ENCODE measurements at regions not wholly inside any gene's neighbourhood (a gene's known extent, or its start where the extent isn't known, plus 50 kb on each side); places are given as distances from the start of the nearest gene placed in this dataset.

DNA sequence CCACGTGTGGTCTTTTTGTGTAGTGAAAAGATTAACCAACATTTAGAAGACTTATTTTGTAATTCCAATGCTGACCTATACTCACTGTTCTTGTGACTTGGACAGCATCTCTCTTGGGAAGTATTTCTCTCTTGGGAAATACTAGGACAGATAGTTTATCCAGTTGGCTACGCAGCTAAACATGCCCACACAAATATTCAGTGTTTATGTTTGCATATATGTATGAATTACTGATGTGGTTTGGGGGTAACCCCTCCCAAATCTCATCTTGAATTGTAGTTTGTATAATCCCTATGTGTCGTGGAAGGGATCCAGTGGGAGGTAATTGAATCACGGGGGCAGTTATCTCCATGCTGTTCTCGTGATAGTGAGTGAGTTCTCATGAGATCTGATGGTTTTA lies 2062.3 kb upstream of the CELF4 start:
- TF ChIP-seq, protein P1, sequence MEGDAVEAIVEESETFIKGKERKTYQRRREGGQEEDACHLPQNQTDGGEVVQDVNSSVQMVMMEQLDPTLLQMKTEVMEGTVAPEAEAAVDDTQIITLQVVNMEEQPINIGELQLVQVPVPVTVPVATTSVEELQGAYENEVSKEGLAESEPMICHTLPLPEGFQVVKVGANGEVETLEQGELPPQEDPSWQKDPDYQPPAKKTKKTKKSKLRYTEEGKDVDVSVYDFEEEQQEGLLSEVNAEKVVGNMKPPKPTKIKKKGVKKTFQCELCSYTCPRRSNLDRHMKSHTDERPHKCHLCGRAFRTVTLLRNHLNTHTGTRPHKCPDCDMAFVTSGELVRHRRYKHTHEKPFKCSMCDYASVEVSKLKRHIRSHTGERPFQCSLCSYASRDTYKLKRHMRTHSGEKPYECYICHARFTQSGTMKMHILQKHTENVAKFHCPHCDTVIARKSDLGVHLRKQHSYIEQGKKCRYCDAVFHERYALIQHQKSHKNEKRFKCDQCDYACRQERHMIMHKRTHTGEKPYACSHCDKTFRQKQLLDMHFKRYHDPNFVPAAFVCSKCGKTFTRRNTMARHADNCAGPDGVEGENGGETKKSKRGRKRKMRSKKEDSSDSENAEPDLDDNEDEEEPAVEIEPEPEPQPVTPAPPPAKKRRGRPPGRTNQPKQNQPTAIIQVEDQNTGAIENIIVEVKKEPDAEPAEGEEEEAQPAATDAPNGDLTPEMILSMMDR (IDR thresholded peaks at IDR 0.05; ENCODE audit: low read length): no peak
- no peak for TF ChIP-seq EZH2 (IDR thresholded peaks at IDR 0.05; ENCODE audit: borderline replicate concordance, low read length)
